Vagina (tissue), 2 donors: ENCODE measurements at regions not wholly inside any gene's neighbourhood (a gene's known extent, or its start where the extent isn't known, plus 50 kb on each side); places are given as distances from the start of the nearest gene placed in this dataset.

Experiments used
- CTCF ChIP-seq, 3 experiments: fragments of 450-650 bp in 2 of 3; fragments of 200-600 bp in 1 of 3; sonication (generic) in 1 of 3; IDR thresholded peaks; one replicate each; pipeline ENCODE4 v1.5.1; 2017 to 2019; ENCODE audit warnings: antibody characterized with exemption in 3 of 3, mild to moderate bottlenecking in 2 of 3, moderate library complexity in 2 of 3
- POLR2A ChIP-seq, 2 donors: fragments of 450-650 bp; IDR thresholded peaks; one replicate each; pipeline ENCODE4 v1.6.1; 2017; ENCODE audit warnings: antibody characterized with exemption in 2 of 2, mild to moderate bottlenecking in 2 of 2, moderate library complexity in 2 of 2

DNA sequence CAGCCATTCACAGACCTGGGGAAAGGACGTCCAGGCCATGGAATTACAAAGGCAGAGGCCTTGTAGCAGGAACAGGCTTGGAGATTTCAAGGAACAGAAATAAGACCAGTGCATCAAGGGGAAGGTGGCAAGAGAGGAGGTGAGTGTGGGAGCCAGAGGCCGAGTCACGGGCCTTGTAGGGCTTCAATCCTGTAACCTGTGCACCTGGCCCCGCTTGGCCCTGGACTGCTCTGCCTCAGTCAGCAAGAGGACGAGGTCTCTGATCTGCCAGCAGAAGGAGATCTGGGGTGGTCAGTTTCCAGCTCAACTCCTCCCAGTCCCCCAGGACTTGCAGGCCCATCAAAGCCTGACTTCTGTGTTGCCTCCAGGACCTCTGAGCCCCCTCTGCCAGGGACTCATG, 200.8 kb downstream of the VRK1 start:
- no peak for TF ChIP-seq CTCF (IDR thresholded peaks at IDR 0.05)
- TF ChIP-seq POLR2A (IDR thresholded peaks at IDR 0.05) = no peak
